ENCODE measurements at regions not wholly inside any gene's neighbourhood (a gene's known extent, or its start where the extent isn't known, plus 50 kb on each side); places are given as distances from the start of the nearest gene placed in this dataset.

GRCh38 chr2:101568969-101569368, 94.1 kb upstream of the RFX8 start:
- Histone ChIP-seq H3K9me3 (no peaks in the 10 kb centered on the region), H3K27ac (no peak overlapping the region), H3K4me1 (no peaks in the 10 kb centered on the region), H3K36me3 (no peaks in the 10 kb centered on the region), H3K4me3 (no peak overlapping the region), H3K27me3 (peaks cover 0 to 8% (median 0%) of the 10 kb centered on the region in 9 donors)
- WGBS, 4 donors, result 94 to 100% (median 98%) methylated on average over 1 of the region's 1 CpG
- TF ChIP-seq CTCF (IDR thresholded peaks at IDR 0.05), result no peak
- TF ChIP-seq POLR2A (IDR thresholded peaks at IDR 0.05), result no peak
- DNase-seq (no peak), ATAC-seq (no peak)
- intact Hi-C loops (cut with DNase I), result no loop called here

- no peak for TF ChIP-seq CTCF (IDR thresholded peaks at IDR 0.05)
- no peak for TF ChIP-seq POLR2A (IDR thresholded peaks at IDR 0.05)
- no peak for ATAC-seq
- no peaks in the 10 kb centered on the region for H3K9me3 ChIP-seq
- intact Hi-C loops (cut with DNase I), result no loop called here
- H3K27ac ChIP-seq, result no peak overlapping the region
- no peaks in the 10 kb centered on the region for H3K36me3 ChIP-seq
- H3K4me3 ChIP-seq, result no peak overlapping the region
- H3K4me1 ChIP-seq, result no peaks in the 10 kb centered on the region
- peaks cover 0 to 8% (median 0%) of the 10 kb centered on the region in 9 donors for H3K27me3 ChIP-seq
- DNase-seq, result no peak
- 86 to 93% (median 89%) methylated on average over 6 of the region's 6 CpGs for WGBS, 4 donors
Measured at GRCh38 chr2:101566632-101567228, 91.8 kb upstream of the RFX8 start.

- TF ChIP-seq CTCF (IDR thresholded peaks at IDR 0.05), result no peak
- no peak for TF ChIP-seq POLR2A (IDR thresholded peaks at IDR 0.05)
- Histone ChIP-seq H3K27me3 (peaks cover 0 to 8% (median 0%) of the 10 kb centered on the region in 9 donors), H3K27ac (no peak overlapping the region), H3K36me3 (no peaks in the 10 kb centered on the region), H3K9me3 (no peaks in the 10 kb centered on the region), H3K4me3 (no peak overlapping the region), H3K4me1 (peaks cover 0 to 13% (median 11%) of the 10 kb centered on the region in 12 donors)
- no peak for DNase-seq
- ATAC-seq, result no peak
- intact Hi-C loops (cut with DNase I), result no loop called here
- WGBS, 4 donors, result 95 to 99% (median 96%) methylated on average over 4 of the region's 4 CpGs
Measured at GRCh38 chr2:101563849-101564248, 88.9 kb upstream of the RFX8 start.

- 96 to 97% (median 96%) methylated on average over 6 of the region's 6 CpGs for WGBS, 4 donors
- intact Hi-C loops (cut with DNase I), result no loop called here
Measured at GRCh38 chr2:101560780-101561315, 85.9 kb upstream of the RFX8 start.

More at GRCh38 chr2:101560780-101561315, 85.9 kb upstream of the RFX8 start:
- Histone ChIP-seq H3K4me1 (peaks cover 0 to 21% (median 13%) of the 10 kb centered on the region in 12 donors), H3K36me3 (no peaks in the 10 kb centered on the region), H3K4me3 (no peak overlapping the region), H3K9me3 (no peaks in the 10 kb centered on the region), H3K27ac (no peak overlapping the region), H3K27me3 (no peaks in the 10 kb centered on the region)
- no peak for ATAC-seq
- no peak for DNase-seq
- TF ChIP-seq CTCF (IDR thresholded peaks at IDR 0.05), result no peak
- no peak for TF ChIP-seq POLR2A (IDR thresholded peaks at IDR 0.05)
